Glomerular visceral epithelial cell (primary cell): ENCODE measurements at regions not wholly inside any gene's neighbourhood (a gene's known extent, or its start where the extent isn't known, plus 50 kb on each side); places are given as distances from the start of the nearest gene placed in this dataset.
A peak's percentile ranks its signal among the peaks of the same experiment; 100 is the strongest.

Source experiments
- DNase-seq: peaks from one replicate; pipeline ENCODE4 v3.0.0-alpha.2; 2016; ENCODE audit errors: extremely low spot score

DNA sequence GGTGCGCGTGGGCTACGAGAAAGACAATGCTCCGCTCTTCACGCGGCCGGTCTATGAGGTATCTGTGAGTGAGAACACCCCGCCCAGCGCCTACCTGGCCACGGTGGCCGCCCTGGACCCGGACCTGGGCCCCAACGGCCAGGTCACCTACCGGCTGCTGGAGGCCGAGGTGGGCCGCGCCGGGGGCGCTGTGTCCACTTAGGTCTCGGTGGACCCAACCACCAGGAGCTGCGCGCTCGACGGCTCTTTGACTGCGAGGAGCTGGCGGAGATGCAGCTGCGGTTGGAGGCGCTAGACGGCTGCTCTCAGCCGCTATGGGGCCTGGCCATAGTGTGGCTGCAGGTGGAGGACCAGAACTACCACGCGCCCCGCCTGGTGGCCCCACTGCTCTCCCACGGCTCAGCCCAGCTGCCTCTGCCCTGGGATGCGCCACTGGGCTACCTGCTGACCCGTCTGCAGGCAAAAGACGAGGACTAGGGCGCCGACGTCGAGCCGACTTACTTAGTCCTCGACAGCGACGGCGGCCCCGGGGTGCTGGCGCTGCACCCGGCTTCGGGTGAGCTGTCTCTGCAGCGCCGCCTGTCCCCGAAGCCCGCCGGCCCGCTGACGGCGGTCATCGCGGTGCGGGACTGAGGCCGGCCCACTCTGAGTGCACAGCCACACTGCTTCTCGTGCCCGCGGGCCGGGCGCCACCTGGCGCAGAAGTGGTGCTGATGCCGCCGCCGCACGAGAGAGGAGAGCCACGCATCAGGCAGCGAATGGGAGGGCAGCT is 173.0 kb downstream of the OLFM4 start:
- DNase-seq = no peak

DNA sequence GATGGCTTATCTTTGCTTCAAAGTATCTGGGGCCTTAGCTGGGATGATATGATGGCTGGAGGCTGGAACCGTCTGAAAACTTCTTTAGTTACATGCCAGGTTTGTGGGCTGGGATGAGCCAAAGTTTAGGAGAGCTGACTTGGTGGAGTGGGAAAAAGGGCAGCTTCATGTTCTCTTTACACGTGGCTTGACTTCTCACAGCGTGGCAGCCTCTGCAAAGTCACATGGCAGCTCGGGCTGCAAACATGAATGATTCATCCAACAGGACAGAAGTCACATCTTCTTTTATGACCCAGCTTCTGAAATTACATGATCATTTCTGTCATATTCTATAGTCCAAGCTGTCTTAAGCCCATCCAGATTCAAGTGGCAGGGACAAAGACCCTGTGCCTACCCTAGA is 176.0 kb downstream of the OLFM4 start:
- no peak for DNase-seq

DNA sequence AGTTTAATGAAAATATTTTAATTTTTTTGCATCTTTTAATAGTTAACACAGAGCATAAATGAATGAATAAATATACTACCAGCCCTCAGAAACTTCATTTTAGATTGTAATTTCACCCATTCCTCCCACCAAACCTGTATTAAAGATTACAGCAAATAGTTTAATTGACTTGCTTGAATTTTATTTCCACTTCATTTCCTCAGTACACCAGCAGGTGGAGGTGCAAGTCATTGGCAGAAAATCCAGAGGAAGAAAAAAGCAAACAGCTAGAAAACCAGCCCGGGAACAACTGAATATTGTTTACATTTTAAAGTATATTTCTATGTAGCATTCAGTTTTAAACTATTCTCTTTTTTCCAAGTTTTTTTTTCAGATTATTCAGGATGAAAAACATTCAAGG is 177.8 kb downstream of the OLFM4 start:
- no peak for DNase-seq

DNA sequence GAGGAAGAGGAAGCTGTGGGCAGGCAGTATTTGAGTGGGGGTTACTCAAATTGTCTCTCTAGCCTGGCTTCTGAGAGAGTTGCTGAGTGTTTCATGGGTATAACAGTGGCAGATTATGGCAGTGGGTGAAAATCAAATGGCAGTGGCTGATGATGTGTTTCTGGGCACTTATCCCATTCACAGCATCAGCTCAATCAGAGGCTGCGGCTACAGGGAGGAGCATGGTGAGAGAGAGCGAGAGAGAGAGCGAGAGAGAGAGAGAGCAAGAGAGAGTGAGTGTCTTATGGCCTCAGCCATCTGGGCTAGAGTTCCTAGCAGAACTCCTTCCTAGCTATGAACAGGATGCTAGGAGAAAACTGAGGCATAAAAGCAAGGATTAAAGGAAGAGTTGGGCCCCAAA is 178.9 kb downstream of the OLFM4 start:
- no peak for DNase-seq

DNA sequence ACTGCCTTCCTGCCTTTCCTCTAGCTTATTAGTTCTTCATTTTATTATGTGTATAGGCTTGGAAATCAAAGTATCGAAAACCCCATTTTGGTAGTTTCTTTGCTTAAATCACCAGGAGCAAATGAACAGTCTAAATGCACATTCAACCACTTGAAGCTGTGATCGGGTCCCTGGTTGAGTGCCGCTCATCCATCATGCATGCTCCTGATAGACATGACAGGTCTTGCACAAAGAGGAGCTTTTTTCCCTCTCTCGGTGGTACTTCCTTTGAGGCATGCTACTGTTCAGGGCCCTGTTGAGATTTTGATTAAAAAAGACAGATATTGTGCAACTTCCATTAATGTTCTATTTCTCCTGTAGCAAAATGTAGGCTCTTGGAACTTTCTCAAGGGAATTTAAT is 185.8 kb downstream of the OLFM4 start:
- DNase-seq = no peak

DNA sequence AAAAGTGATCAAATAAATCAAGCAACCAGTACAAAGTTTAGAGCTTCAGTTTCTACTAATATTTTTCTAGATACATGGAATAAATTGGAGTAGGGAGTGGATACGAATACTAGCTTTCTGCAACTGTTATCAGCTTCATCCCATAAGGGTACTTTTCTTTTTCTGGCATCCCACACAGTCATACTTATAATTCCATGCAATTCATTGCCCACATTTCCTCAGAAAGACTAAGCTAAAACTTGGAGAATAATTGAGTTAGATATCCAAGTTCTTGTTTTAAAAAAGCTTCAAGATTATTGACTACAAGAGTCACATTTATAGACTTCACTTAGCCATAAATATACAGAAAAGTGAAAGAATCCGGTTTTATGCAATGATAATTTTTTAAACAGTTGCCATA is 186.9 kb downstream of the OLFM4 start:
- DNase-seq = no peak

DNA sequence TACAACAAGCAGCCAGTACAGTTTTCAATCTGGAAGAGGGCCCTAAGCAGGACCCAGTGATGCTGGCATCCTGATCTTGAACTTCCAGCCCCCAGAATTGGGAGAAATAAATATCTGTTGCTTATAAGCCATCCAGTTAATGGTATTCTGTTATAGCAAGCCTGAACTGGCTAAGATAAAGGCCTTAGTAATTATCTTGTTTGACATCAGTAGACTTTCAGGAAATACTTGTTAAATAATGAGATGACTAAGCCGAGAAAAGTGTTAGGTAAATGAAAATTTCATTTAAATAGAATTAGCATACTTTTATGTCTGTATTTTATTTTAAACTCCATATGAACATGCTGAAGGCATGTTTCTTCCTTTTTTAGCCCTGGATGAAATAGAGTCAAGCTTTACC is 188.2 kb downstream of the OLFM4 start:
- DNase-seq = no peak

DNA sequence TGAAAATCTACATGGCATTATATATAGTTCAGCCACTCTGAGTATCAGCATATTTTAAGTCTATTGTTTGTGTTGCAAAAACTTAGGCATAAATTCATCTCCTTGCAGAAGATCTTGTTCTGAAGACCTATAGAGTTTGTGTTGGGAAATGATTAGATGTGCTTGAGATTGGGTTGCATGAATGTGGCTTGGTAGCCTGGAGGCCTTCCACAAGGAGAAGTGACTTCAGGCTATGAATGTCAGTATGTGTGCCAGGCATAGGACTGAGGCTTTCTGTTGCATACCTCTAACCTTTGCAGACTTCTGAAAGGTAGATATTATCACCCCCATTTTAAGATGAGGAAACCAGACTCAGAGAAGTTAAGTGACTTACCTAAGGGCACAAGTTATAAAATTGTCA is 188.6 kb downstream of the OLFM4 start:
- no peak for DNase-seq

DNA sequence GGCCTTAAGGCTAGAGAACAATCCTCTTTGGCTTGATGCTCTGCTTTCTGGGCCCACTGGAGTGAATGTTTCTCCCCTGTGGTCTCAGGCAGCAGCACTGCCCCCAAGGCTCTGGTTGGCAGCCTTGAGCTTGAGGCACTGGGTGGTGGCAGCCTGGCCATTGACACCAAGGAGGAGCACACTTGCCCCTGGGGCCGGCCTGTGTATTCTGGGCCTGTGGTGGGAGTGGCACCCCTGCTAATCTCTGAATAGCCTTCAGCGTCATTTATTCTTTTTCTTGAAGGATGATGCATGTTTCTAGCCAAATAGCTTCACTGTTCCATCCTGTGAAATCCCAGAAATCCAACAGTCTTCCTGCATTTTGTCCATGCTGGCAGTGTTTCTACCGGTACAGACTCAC is 191.4 kb downstream of the OLFM4 start:
- DNase-seq = no peak

DNA sequence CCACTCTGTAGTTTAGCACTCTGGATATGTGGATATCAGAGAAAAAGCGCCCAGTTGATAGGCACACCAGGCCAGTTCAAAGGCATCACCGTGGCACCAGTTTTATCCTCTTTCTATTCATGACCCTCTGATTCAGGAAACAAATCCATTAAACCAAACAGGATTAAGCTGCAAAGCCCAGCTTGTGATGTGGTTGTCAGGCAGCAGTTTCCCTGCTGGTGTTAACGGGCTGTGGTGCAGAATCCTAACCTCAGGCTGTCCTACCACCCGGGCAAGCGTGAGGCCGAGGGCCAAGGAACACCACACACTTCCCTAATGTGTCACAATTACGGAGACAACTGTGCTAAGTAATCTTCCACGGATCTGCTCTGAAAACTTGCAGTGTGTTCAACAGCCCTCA is 209.1 kb downstream of the OLFM4 start:
- no peak for DNase-seq

DNA sequence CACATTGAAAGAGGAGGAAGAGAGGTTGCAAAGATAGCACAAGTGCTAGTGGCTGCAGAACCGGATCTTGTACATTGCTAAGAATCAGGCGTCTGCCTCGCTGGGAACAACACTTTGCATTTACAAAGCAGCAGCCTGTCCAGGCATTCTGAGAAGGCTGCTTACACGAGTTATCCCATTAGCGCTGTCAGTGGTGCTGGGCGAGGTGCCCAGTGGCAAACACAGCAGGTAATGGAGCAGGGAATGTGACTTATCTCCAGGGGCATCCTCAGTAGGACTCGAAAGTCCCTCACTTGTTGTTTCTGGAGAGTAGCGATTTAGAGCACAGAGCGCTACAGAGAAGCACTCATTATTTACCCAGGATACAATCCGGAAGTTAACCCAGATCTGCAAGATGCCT is 209.6 kb downstream of the OLFM4 start:
- no peak for DNase-seq

DNA sequence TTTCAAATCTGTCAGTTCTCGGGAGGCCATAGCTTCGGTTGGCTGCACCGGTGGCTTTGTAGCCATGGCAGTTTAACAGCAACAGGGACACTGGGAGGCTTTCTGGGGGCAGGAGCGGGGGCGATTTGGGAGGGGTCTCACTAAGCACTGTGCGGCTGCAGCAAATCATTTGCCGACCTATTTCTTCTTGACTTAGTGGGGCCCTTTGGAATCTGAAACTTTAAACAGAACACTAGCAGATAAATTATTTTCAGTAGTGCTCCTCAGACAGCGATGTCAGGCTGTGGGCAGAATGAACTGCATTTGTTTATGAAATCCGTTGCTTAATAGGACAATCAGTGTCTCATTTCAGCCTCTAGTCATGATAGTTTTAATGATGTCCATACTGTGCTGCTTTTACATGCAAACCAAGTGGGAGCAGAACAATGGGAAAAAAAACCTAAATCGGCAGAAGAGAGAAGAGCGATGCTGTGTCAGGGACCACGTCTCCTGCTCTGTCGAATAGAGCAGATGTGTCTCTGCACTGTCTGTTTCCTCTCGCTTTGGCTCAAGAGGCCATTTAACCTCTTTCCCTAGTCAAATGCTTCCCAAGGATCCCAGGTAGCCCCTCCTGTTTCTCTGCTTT is 211.9 kb downstream of the OLFM4 start:
- DNase-seq = no peak

DNA sequence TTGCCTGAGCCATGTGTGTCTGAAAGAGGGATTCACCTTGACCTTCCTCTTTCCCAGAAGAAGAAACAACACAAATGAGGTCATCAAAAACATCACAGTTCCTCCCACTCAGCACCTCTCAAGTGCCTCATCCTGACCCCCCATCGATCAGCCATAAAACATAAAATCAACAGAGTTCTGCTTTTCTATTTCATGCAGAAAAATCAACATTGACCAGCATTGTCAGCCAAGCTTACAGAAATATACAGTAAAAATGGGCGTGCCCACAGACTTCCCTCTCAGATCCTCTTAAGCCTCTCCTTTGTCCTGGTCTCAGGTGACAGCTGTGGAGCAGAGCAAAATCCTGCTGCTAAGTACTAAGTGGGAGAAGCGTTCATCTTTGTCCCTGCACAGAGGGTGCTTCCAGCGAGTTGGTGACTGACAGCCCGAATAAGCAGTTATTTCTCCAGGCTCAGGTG is 213.3 kb downstream of the OLFM4 start:
- no peak for DNase-seq

DNA sequence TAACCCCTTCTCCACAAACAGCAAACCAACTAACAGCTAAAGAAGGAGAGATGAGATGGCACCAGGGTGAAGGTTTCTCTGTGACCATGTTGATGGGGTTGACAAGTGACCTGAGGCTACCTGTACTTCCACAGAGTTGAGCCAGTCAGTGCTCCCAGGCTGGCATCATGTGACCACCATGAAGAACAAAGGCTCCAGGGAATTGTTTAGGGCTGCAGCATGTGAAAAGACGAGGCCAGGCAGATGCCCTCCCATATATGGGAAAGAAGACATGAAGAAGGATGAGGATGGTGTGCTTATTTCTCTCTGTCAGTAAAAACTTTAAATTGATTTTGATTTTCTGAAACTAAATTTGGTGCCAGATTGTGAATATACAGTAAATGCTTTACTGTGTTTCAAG is 220.6 kb downstream of the OLFM4 start:
- no peak for DNase-seq

DNA sequence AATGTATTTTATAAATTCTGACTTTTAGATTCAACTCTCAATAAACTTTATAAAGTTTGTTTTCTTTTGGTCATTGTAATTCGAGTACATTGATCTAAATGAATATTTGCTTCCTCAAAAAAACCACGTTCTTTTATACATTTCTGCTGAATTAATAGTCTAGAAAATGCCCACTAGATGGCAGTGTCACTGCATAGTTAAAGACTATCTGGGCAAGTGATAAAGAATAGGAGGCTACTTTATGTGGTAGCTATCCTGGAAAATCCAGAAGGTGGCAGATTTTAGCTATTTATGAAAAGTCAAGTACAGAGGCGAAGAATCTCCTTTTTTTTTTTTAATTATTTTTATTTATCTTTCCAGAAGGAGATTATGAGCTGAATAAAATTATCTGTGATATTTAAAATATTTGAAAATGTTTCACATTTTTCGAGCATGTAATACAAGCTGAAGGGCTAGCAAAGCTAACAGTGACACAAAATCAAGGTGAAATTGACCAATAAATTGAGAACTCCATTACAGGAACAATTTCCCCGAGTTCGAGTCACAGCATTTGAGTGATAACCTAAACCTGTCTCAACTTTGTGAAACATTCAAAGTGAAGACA is 221.8 kb downstream of the OLFM4 start:
- peak; percentile 60 for DNase-seq

DNA sequence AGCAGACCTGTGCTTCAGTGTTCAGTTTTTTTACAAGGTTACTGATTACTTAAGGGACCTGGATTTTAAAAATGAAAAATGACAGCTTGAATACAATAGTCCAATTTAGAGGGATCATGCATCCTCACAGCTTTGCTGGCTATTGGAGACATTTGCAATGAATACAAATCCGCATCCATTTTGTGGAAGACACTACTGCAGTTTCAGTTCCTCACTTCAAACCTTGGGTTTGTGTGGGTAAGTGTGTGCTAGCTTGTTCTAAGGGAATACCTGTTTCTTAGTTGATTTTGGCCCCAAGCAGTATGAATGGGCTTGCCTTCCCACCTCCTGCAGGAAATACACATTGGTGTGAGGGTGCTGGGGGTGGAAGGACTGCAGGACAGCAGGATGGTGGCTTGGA is 222.4 kb downstream of the OLFM4 start:
- DNase-seq = no peak

DNA sequence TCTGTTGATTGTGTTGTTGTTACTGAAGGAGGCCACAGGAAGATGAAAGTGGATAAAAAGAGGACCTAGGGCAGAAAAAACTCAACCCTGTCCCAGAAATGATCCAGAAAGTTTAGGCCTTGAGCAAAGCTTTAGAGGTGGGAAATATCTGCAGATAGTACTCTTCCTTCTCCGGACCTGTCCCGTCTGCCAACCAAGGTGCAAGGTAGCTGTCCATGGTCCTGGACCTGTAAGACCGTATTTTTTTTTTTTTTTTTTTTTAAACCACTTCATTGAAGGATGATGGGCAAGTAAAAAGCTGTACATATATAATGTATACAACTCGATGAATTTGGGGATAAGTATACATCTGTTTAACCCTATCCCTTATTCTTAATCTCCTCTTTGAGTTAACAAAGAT is 225.9 kb downstream of the OLFM4 start:
- DNase-seq = no peak

DNA sequence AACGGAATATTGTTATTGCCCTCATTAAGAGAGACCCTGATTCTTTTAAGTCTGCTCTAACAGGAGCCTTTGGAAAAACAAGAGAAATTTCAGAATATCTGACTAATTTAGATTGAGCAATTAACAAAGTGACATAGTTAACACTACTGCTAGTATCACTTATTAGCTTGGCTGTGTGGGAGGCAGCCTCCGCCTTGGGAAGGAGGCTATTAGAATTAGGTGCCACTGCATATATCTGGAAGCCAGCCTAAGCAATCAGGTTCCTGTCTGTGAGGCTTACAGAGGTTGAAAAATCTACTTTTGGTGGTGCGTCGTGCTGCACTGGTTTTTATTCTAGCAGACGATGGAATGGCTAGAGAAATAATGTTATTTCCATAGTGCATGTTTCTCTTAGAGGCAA is 227.2 kb downstream of the OLFM4 start:
- DNase-seq = no peak

DNA sequence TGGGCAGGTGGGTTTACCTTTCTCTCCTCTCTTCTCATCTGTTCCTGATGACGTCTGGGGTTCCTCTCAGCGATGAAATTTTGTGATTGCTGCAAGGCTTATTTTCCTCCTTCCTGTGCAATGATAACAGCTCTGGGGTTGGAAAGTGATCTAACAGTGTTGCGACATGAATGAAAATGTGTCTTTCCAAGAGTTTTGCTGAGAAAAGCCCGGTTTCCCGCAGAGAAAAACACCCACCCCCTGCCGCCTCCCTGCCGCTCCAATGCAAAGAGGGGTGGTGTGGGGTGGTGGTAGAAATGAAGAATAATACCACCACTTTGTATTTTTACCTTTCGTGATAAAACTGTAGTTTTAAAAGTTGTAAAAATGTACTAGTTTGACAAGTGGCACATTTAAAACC is 232.0 kb downstream of the OLFM4 start:
- no peak for DNase-seq

DNA sequence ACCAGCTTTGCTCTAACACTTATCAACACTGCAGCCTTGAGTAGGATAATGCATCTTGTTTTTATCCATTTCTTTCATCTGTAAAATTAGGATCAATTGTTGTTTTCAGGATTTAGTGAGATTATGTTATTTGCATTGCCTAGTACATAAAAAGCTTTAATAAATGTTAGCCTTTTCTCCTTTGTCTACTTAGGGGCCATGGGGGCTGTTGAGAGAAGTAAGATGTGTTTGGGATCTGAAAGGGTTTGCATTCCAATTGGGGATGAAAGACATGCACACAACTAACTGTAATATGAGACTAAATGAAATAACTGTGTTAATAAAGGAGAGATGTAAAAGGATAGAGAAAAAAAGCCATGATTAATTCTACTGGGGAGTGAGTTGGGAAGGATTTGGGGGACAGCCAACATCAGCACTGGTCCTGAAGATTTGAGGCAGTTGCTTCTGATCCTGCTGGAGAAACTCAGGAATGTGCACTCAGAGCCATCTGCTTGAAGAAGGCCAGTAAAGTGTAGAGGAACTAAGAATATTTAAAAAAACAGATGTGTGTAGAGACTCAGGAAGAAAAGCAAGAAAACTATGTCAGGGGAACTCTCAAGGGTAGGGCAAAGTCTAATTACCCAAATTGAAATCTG is 236.3 kb downstream of the OLFM4 start:
- DNase-seq = no peak

DNA sequence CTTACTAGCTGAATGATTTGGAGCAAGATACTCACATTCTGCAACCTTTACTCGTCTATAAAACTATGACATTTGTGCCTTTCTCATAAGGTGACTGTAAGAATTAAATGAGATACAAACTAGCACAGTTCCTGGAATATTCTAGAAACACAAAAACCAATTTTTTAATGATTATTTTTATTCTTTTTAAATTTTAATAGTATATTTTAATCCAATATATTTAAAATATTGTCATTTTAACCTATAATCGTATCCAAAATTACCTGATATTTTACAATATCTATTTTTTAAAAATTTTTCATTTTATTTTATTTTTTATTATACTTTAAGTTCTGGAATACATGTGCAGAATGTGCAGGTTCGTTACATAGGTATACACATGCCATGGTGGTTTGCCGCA is 238.1 kb downstream of the OLFM4 start:
- no peak for DNase-seq

DNA sequence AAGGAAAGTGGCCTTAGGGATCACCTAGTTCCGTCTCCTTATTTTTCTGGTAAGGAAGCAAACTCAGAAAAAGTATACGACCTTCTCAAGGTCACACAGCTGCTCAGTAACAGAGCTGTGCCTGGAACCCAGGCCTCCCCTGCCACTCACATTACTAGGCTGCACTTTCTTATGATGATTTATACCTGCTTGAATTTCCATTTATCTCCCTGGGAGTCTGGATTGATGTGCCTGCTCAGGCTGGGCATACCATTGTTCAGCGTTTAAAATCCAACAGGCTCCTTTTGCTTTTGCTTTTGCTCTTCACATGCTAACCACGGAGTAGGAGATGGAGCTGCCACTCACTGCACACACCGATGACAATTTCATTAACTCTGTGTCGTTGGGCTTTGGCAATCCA is 241.0 kb downstream of the OLFM4 start:
- DNase-seq = no peak

DNA sequence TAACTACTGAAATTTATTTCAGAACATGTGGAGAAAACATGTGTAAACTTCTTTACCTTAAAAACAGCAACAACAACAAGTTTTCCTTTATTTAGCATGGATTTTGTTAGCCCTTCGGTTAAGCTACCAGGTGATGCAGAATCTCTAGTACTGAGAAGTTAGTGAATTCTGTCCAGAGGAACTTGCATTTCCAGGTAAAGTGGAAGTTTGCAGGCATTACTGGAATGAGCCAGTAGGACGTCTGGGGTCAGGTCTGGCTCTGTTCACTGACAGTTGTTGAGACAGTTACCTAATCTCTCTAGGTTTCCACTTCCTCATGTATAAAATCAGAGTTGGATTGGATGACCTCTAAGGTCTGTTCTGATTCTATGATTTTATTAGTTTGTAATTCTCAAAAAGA is 244.3 kb downstream of the OLFM4 start:
- DNase-seq = no peak
